HUES64 (cell line): ENCODE measurements at regions not wholly inside any gene's neighbourhood (a gene's known extent, or its start where the extent isn't known, plus 50 kb on each side); places are given as distances from the start of the nearest gene placed in this dataset.
"Not testable (repeated sequence)": the region's sequence is repeated elsewhere in the genome, so short reads cannot be mapped to it uniquely, and the experiment has no call there.

Source experiments
- H3K27ac ChIP-seq: 2 replicates; pipeline ENCODE4 v1.7.0; 2013; ENCODE audit warnings: low read depth, low read length, inconsistent platforms
- H3K27me3 ChIP-seq: 2 replicates; pipeline ENCODE4 v1.6.1; 2013; ENCODE audit warnings: mild to moderate bottlenecking, low read length; ENCODE audit not compliant: insufficient read depth
- H3K36me3 ChIP-seq: 2 replicates; pipeline ENCODE4 v1.6.1; 2013; ENCODE audit warnings: mild to moderate bottlenecking, low read length; ENCODE audit not compliant: insufficient read depth
- H3K4me1 ChIP-seq: 2 replicates; pipeline ENCODE4 v1.6.1; 2013; ENCODE audit warnings: mild to moderate bottlenecking, low read length, moderate library complexity; ENCODE audit not compliant: insufficient read depth
- H3K4me3 ChIP-seq: 2 replicates; pipeline ENCODE4 v1.5.1; 2013; ENCODE audit warnings: mild to moderate bottlenecking, low read length, moderate library complexity
- H3K9ac ChIP-seq: 2 replicates; pipeline ENCODE4 v1.6.1; 2013; ENCODE audit warnings: mild to moderate bottlenecking, low read depth, low read length
- H3K9me3 ChIP-seq: 2 replicates; pipeline ENCODE4 v1.6.1; 2013; ENCODE audit warnings: low read depth, low read length; ENCODE audit not compliant: insufficient read depth
- WGBS: fragments of 150-250, 120-280 bp; methylation state at CpG from one replicate; pipeline ENCODE4 v1.1.7; 2013; ENCODE audit warnings: missing lambda C conversion rate; 5-methylcytosine and 5-hydroxymethylcytosine counted together

DNA sequence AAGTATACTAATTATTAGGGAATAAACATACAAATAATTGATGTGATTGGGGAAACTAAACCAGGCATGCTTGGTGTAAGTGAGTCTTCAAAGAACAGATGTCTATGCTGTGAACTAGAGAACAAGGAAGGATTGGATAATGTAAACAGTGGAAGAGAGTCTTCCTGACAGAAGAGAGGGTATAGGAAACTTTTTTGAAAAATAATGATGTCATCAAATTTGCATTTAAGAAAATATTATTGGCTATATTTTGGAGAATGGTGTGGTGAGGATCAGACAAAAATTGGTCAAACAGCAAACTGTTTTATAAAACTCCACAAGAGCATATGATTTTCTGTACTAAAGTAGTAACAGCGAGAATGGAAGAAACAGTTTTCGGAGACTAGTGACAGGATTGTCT, 537.7 kb downstream of the TRAM1L1 start:
- Histone ChIP-seq H3K9me3 (no peaks in the 10 kb centered on the region), H3K27ac (no peak overlapping the region), H3K36me3 (no peaks in the 10 kb centered on the region), H3K4me3 (no peak overlapping the region), H3K27me3 (no peaks in the 10 kb centered on the region), H3K4me1 (no peaks in the 10 kb centered on the region), H3K9ac (no peak overlapping the region)
- 86% methylated on average over 2 of the region's 2 CpGs for WGBS

DNA sequence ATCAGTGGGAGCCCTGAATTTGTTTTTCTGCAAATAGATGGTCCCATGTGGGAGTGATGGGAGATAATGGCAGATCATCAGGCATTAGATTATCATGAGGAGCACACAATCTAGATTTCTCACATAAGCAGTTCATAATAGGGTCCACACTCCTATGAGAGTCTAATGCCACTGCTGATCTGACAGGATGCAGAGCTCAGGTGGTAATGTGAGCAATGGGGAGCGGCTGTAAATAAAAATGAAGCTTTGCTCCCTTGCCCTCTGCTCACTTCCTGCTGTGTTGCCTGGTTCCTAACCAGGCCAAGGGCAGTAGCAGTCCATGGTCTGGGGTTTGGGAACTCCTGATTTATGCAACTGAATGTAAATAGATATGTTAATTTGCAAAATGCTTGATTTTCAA, 538.6 kb downstream of the TRAM1L1 start:
- Histone ChIP-seq H3K9ac (no peak overlapping the region), H3K4me1 (no peaks in the 10 kb centered on the region), H3K4me3 (no peak overlapping the region), H3K9me3 (no peaks in the 10 kb centered on the region), H3K36me3 (no peaks in the 10 kb centered on the region), H3K27ac (no peak overlapping the region), H3K27me3 (no peaks in the 10 kb centered on the region)
- WGBS, result 94% methylated on average over 1 of the region's 1 CpG

DNA sequence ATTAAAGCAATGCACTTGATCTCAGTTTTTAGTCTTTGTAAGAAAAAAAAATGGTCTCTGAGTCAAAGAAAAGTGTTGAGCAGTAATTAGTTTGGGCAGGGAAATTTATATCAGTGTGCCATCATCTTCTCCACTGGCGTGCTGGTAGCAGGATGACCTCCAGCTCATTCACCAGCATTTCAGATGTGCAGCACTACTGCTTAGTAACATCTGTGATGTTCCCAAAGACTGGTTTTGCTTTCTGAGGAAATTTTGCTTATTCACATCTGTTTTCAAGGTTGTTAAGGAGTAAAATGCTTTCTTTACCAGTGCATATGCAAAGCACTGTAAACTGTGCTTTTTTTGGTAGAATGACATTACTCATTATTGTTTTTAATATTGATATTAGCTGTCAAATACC, 540.4 kb downstream of the TRAM1L1 start:
- H3K9ac ChIP-seq, result no peak overlapping the region
- H3K4me1 ChIP-seq, result no peaks in the 10 kb centered on the region
- 100% methylated on average over 1 of the region's 1 CpG for WGBS
- H3K4me3 ChIP-seq, result no peak overlapping the region
- H3K9me3 ChIP-seq, result no peaks in the 10 kb centered on the region
- no peaks in the 10 kb centered on the region for H3K27me3 ChIP-seq
- H3K27ac ChIP-seq, result no peak overlapping the region
- no peaks in the 10 kb centered on the region for H3K36me3 ChIP-seq

DNA sequence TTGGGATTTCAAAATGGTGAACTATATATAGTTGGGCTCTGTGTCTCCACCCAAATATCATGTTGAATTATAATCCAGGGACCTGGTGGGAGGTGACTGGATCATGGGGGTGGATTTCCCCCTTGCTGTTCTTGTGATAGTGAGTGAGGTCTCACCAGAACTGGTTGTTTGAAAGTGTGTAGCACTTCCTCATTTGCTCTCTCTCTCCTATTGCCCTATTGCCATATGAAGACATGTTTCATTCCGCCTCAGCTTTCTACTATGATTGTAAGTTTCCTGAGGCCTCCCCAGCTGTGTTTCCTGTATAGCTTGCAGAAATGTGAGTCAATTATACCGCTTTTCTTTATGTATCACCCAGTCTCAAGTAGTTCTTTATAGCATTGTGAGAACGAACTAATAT, 545.6 kb downstream of the TRAM1L1 start:
- Histone ChIP-seq H3K4me3 (no peak overlapping the region), H3K9me3 (no peaks in the 10 kb centered on the region), H3K27ac (no peak overlapping the region), H3K9ac (no peak overlapping the region), H3K36me3 (no peaks in the 10 kb centered on the region), H3K4me1 (peaks cover 4% of the 10 kb centered on the region; the same call in 1 of the 2 replicates), H3K27me3 (no peaks in the 10 kb centered on the region)
- 86% methylated on average over 2 of the region's 3 CpGs for WGBS

DNA sequence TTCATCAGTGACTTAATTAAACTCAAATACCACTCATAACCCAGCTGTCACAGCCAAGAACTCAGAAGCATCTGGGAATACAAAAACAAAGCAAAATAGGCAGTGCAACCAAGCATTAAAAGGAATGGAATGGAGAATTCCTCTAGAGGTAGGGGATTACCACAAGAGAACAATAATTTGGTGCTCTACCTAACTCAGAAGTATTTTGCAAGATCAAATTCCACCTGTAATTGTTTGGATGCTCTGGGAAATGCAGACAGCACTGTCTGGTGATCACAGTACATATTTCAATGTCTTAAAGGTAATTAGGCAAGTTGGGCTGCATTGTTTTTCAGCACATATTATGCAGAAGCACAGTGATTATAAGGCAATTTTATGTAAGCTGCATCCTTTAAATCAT, 547.5 kb downstream of the TRAM1L1 start:
- Histone ChIP-seq H3K36me3 (no peaks in the 10 kb centered on the region), H3K27ac (no peak overlapping the region), H3K4me1 (peaks cover 4% of the 10 kb centered on the region; the same call in 1 of the 2 replicates), H3K27me3 (no peaks in the 10 kb centered on the region), H3K9ac (no peak overlapping the region), H3K4me3 (no peak overlapping the region), H3K9me3 (no peaks in the 10 kb centered on the region)

DNA sequence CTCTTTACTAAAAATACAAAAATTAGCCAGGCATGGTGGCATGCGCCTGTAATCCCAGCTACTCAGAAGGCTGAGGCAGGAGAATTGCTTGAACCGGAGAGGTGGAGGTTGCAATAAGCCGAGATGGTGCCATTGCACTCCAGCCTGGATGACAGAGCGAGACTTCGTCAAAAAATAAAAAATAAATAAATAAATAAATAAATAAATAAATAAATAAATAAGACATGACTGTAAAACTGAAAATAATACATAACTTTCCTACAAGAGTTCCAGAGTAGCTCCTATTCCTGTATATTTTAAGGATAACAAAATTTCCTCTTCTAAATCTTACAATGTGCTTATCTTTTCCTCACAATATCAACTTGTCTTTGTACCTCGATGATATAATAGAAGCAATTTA, 549.4 kb downstream of the TRAM1L1 start:
- not testable (repeated sequence) for H3K4me1 ChIP-seq, H3K4me3 ChIP-seq, H3K9me3 ChIP-seq, H3K27me3 ChIP-seq, H3K9ac ChIP-seq, H3K27ac ChIP-seq, H3K36me3 ChIP-seq
- WGBS, result 95% methylated on average over 4 of the region's 6 CpGs

DNA sequence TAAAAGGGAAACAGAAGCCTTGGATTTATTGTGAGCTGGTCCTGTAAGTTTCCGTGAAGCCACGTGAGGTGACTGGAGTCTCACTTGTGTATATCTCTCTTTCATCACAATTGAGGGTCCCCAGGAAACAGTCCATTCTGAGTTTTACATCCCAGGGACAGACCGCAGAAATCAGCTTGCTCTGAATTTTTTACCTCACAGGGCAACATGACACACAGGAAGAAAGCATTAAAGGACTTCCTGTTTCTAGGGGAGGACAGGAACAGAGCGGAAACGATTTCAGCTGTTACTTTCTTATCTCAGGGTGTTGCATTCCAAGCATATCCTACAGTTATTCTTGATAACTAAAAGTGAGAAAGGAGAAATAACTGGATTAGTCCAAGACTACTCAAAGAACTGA, 553.5 kb downstream of the TRAM1L1 start:
- Histone ChIP-seq H3K27me3 (no peaks in the 10 kb centered on the region), H3K36me3 (no peaks in the 10 kb centered on the region), H3K4me1 (no peaks in the 10 kb centered on the region; the same call in 1 of the 2 replicates), H3K4me3 (no peak overlapping the region), H3K9ac (no peak overlapping the region), H3K27ac (no peak overlapping the region), H3K9me3 (no peaks in the 10 kb centered on the region)
- WGBS, result 97% methylated on average over 4 of the region's 5 CpGs

DNA sequence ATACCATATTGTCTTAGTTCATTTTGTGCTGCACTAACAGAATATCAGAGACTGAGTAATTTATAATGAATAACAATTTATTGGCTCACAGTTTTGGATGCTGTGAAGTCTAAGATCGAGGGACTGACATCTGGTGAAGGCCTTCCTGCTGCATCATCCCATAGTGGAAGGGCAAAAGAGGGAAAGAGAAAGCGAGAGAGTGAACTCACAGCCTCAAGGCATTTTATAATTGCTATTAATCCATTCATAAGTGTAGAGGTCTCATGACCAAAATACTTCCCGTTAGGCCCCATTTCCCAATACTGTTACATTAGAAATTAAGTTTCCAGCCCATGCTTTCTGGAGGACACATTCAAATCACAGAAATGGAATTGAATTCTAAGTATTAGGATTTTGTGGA, 554.4 kb downstream of the TRAM1L1 start:
- H3K27ac ChIP-seq, result no peak overlapping the region
- no peaks in the 10 kb centered on the region; the same call in 1 of the 2 replicates for H3K4me1 ChIP-seq
- 94% methylated on average over 2 of the region's 3 CpGs for WGBS
- H3K36me3 ChIP-seq, result no peaks in the 10 kb centered on the region
- H3K9me3 ChIP-seq, result no peaks in the 10 kb centered on the region
- H3K27me3 ChIP-seq, result no peaks in the 10 kb centered on the region
- no peak overlapping the region for H3K4me3 ChIP-seq
- H3K9ac ChIP-seq, result no peak overlapping the region

DNA sequence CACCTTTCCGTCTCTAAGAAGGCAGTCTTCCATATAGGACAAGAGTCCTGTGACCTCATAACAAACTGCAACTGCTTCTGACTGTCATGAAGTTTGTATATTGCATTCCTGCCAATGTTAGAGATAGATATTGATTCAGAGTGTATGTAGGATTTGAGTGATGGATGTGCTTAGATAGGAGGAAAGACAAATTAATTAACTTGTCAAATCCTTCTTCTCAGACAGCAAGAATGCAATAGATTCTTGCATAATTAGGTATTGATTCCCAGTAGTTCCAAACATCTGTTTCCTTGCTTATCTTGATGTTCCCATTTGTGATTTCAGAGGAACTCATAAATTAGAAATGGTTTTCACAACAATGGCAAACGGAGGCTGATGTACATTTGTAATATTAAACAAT, 555.3 kb downstream of the TRAM1L1 start:
- WGBS, result 58% methylated on average over 1 of the region's 2 CpGs

DNA sequence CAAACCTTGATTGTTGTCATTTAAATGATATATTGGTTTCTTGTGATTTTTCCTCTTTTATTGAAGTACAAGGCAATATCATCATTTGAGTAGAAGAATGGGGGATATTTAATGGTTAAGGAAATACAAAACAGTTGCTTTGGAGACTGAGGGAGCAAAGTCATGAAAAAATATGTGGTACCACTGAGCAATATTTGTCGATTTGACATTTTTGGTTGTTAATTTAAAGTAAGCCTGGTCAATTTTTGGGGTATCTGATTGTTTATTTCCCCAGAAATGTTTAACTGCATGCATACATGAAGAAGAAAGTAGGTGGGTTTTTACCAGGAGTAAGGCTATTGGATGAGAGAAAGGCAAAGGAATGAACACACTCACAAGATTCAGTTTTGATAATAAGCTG, 556.2 kb downstream of the TRAM1L1 start:
- H3K9ac ChIP-seq, result no peak overlapping the region
- no peaks in the 10 kb centered on the region for H3K27me3 ChIP-seq
- no peaks in the 10 kb centered on the region for H3K36me3 ChIP-seq
- no peaks in the 10 kb centered on the region; the same call in 1 of the 2 replicates for H3K4me1 ChIP-seq
- no peak overlapping the region for H3K4me3 ChIP-seq
- H3K9me3 ChIP-seq, result no peaks in the 10 kb centered on the region
- no peak overlapping the region for H3K27ac ChIP-seq
- 96% methylated on average over 1 of the region's 1 CpG for WGBS

More for the DNA sequence above, 555.3 kb downstream of the TRAM1L1 start:
- no peaks in the 10 kb centered on the region for H3K36me3 ChIP-seq
- no peak overlapping the region for H3K9ac ChIP-seq
- H3K27me3 ChIP-seq, result no peaks in the 10 kb centered on the region
- no peaks in the 10 kb centered on the region; the same call in 1 of the 2 replicates for H3K4me1 ChIP-seq
- no peak overlapping the region for H3K4me3 ChIP-seq
- H3K27ac ChIP-seq, result no peak overlapping the region
- no peaks in the 10 kb centered on the region for H3K9me3 ChIP-seq

DNA sequence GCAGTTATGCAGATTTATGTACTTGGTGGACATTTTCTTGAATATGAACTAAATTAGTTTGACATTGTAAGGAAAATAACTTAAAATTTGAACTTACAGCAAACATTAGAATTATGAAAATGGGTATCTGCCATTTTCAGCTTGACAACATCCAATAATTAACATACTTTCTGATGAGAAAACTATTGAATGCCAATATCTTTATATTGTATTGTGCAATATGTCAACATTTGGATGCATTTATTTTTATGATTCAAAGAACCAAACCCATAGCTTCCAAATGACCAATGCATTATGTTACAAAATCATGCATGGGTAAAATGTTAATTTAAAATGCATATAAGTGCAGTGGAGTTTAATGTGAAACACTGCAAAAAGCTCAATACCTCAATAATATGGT, 562.5 kb downstream of the TRAM1L1 start:
- H3K4me1 ChIP-seq, result no peaks in the 10 kb centered on the region
- H3K4me3 ChIP-seq, result no peak overlapping the region
- no peaks in the 10 kb centered on the region for H3K36me3 ChIP-seq
- no peak overlapping the region for H3K9ac ChIP-seq
- H3K9me3 ChIP-seq, result no peaks in the 10 kb centered on the region
- H3K27ac ChIP-seq, result no peak overlapping the region
- H3K27me3 ChIP-seq, result no peaks in the 10 kb centered on the region

DNA sequence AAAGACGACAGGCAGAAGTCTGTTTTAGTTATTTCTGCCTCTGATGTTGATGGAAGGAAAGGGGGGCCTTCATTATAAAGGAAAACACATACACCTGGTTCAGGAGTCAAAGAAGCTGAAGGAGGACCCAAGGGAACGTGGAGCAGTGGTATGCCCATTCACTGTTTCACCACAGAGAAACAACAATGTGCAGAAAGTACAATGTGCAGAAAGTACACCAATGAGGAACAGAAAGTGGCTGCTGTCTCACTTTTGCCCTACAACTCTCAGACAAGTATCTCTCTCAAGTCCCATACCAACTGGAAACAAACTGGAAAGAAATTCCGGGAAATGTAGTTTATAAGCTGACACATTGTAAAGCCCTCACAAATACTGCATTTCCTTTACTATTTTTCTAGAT, 564.5 kb downstream of the TRAM1L1 start:
- WGBS, result 97% methylated on average over 3 of the region's 3 CpGs
- Histone ChIP-seq H3K4me1 (no peaks in the 10 kb centered on the region), H3K4me3 (no peak overlapping the region), H3K27me3 (no peaks in the 10 kb centered on the region), H3K9ac (no peak overlapping the region), H3K36me3 (no peaks in the 10 kb centered on the region), H3K9me3 (no peaks in the 10 kb centered on the region), H3K27ac (no peak overlapping the region)
